ENCODE measurements at regions not wholly inside any gene's neighbourhood (a gene's known extent, or its start where the extent isn't known, plus 50 kb on each side); places are given as distances from the start of the nearest gene placed in this dataset.
A peak's percentile ranks its signal among the peaks of the same experiment; 100 is the strongest.
"Not testable (repeated sequence)": the region's sequence is repeated elsewhere in the genome, so short reads cannot be mapped to it uniquely, and the experiment has no call there.

- peak; percentile 45 for DNase-seq (ENCODE audit: low read depth)
- H3K27me3 ChIP-seq (ENCODE audit: control insufficient read depth, insufficient read depth, low read length): no peaks in the 10 kb centered on the region
- no peak for FAIRE-seq
- TF ChIP-seq CTCF (IDR thresholded peaks at IDR 0.05; ENCODE audit: insufficient read depth, low read length, severe bottlenecking): no peak
- no peak overlapping the region for H3K4me3 ChIP-seq (ENCODE audit: low read depth, low read length)
- no peaks in the 10 kb centered on the region for H3K36me3 ChIP-seq (ENCODE audit: control insufficient read depth, insufficient read depth, low read length)
Measured at GRCh38 chr13:50758796-50759195, 84.7 kb downstream of the DLEU7 start.

GRCh38 chr13:50760751-50761150 lies 82.7 kb downstream of the DLEU7 start:
- TF ChIP-seq CTCF (IDR thresholded peaks at IDR 0.05; ENCODE audit: insufficient read depth, low read length, severe bottlenecking): no peak
- Histone ChIP-seq H3K4me3 (ENCODE audit: low read depth, low read length) (no peak overlapping the region), H3K36me3 (ENCODE audit: control insufficient read depth, insufficient read depth, low read length) (no peaks in the 10 kb centered on the region), H3K27me3 (ENCODE audit: control insufficient read depth, insufficient read depth, low read length) (no peaks in the 10 kb centered on the region)
- DNase-seq (ENCODE audit: low read depth) (no peak), FAIRE-seq (peak; percentile 52)

GRCh38 chr13:50761406-50761805 lies 82.1 kb downstream of the DLEU7 start:
- no peaks in the 10 kb centered on the region for H3K36me3 ChIP-seq (ENCODE audit: control insufficient read depth, insufficient read depth, low read length)
- no peak for TF ChIP-seq CTCF (IDR thresholded peaks at IDR 0.05; ENCODE audit: insufficient read depth, low read length, severe bottlenecking)
- no peak overlapping the region for H3K4me3 ChIP-seq (ENCODE audit: low read depth, low read length)
- DNase-seq (ENCODE audit: low read depth) (peak; percentile 28), FAIRE-seq (peak; percentile 80)
- H3K27me3 ChIP-seq (ENCODE audit: control insufficient read depth, insufficient read depth, low read length): no peaks in the 10 kb centered on the region

- no peaks in the 10 kb centered on the region for H3K36me3 ChIP-seq (ENCODE audit: control insufficient read depth, insufficient read depth, low read length)
- TF ChIP-seq CTCF (IDR thresholded peaks at IDR 0.05; ENCODE audit: insufficient read depth, low read length, severe bottlenecking): no peak
- DNase-seq (ENCODE audit: low read depth) (no peak), FAIRE-seq (peak; percentile 18)
- no peaks in the 10 kb centered on the region for H3K27me3 ChIP-seq (ENCODE audit: control insufficient read depth, insufficient read depth, low read length)
- H3K4me3 ChIP-seq (ENCODE audit: low read depth, low read length): no peak overlapping the region
Measured at GRCh38 chr13:50762969-50763567, 80.4 kb downstream of the DLEU7 start.

GRCh38 chr13:50766013-50766412 lies 77.5 kb downstream of the DLEU7 start:
- DNase-seq (ENCODE audit: low read depth) (no peak), FAIRE-seq (no peak)
- Histone ChIP-seq H3K27me3 (ENCODE audit: control insufficient read depth, insufficient read depth, low read length) (no peaks in the 10 kb centered on the region), H3K36me3 (ENCODE audit: control insufficient read depth, insufficient read depth, low read length) (no peaks in the 10 kb centered on the region), H3K4me3 (ENCODE audit: low read depth, low read length) (no peak overlapping the region)
- no peak for TF ChIP-seq CTCF (IDR thresholded peaks at IDR 0.05; ENCODE audit: insufficient read depth, low read length, severe bottlenecking)

- no peak for TF ChIP-seq CTCF (IDR thresholded peaks at IDR 0.05; ENCODE audit: insufficient read depth, low read length, severe bottlenecking)
- no peak for DNase-seq (ENCODE audit: low read depth)
- no peaks in the 10 kb centered on the region for H3K36me3 ChIP-seq (ENCODE audit: control insufficient read depth, insufficient read depth, low read length)
- H3K4me3 ChIP-seq (ENCODE audit: low read depth, low read length): no peak overlapping the region
- H3K27me3 ChIP-seq (ENCODE audit: control insufficient read depth, insufficient read depth, low read length): no peaks in the 10 kb centered on the region
- no peak for FAIRE-seq
Measured at GRCh38 chr13:50766695-50767094, 76.8 kb downstream of the DLEU7 start.

- not testable (repeated sequence) for H3K27me3 ChIP-seq (ENCODE audit: control insufficient read depth, insufficient read depth, low read length); H3K4me3 ChIP-seq (ENCODE audit: low read depth, low read length); H3K36me3 ChIP-seq (ENCODE audit: control insufficient read depth, insufficient read depth, low read length); FAIRE-seq; DNase-seq (ENCODE audit: low read depth)
Measured at GRCh38 chr13:50772881-50773280, 70.6 kb downstream of the DLEU7 start.

All from bronchial epithelial cell (primary cell).